NT2/D1 (cell line): ENCODE measurements at regions not wholly inside any gene's neighbourhood (a gene's known extent, or its start where the extent isn't known, plus 50 kb on each side); places are given as distances from the start of the nearest gene placed in this dataset.

Source experiments
- DNase-seq: peaks from one replicate; pipeline ENCODE4 v3.0.0-alpha.2; 2011; ENCODE audit warnings: low read depth, low spot score
- H3K27me3 ChIP-seq: 2 replicates; pipeline ENCODE4 v1.6.0; 2011; ENCODE audit warnings: mild to moderate bottlenecking; ENCODE audit not compliant: insufficient read length, insufficient read depth
- H3K36me3 ChIP-seq: 2 replicates; pipeline ENCODE4 v1.6.1; 2011; ENCODE audit warnings: mild to moderate bottlenecking, low read length, mixed read lengths; ENCODE audit not compliant: insufficient read depth, insufficient read length
- H3K4me1 ChIP-seq: 2 replicates; pipeline ENCODE4 v1.5.1; 2011; ENCODE audit not compliant: insufficient read depth, insufficient read length
- H3K4me3 ChIP-seq: 2 replicates; pipeline ENCODE4 v1.5.1; 2011; ENCODE audit warnings: low read depth; ENCODE audit not compliant: insufficient read length
- H3K9ac ChIP-seq: 2 replicates; pipeline ENCODE4 v1.6.0; 2011; ENCODE audit warnings: low read depth; ENCODE audit not compliant: insufficient read length
- H3K9me3 ChIP-seq: 2 replicates; pipeline ENCODE4 v1.5.1; 2011; ENCODE audit warnings: mild to moderate bottlenecking, low read length; ENCODE audit not compliant: insufficient read depth
- SUZ12 ChIP-seq: IDR thresholded peaks from 2 replicates; pipeline ENCODE4 v1.6.1; 2011; ENCODE audit not compliant: insufficient read length, insufficient read depth; ENCODE audit errors: extremely low read depth
- YY1 ChIP-seq: IDR thresholded peaks from 2 replicates; pipeline ENCODE4 v1.6.1; 2011; ENCODE audit not compliant: insufficient read length, insufficient read depth
- ZNF274 ChIP-seq: IDR thresholded peaks from 2 replicates; pipeline ENCODE4 v1.6.1; 2011; ENCODE audit warnings: mild to moderate bottlenecking, low read depth, low read length

GRCh38 chr10:42986633-42987032 is 90.2 kb upstream of the RET start:
- no peak for TF ChIP-seq SUZ12
- no peak for TF ChIP-seq ZNF274
- TF ChIP-seq YY1, result no peak
- no peak for DNase-seq
- Histone ChIP-seq H3K36me3 (no peaks in the 10 kb centered on the region), H3K9me3 (no peaks in the 10 kb centered on the region), H3K4me3 (no peak overlapping the region), H3K27me3 (no peaks in the 10 kb centered on the region), H3K9ac (no peak overlapping the region), H3K4me1 (no peaks in the 10 kb centered on the region)

- TF ChIP-seq SUZ12 (no peak), YY1 (no peak)
- Histone ChIP-seq H3K27me3 (no peaks in the 10 kb centered on the region), H3K9ac (no peak overlapping the region), H3K4me1 (peaks cover 1% of the 10 kb centered on the region), H3K36me3 (no peaks in the 10 kb centered on the region), H3K4me3 (no peak overlapping the region), H3K9me3 (no peaks in the 10 kb centered on the region)
- DNase-seq, result no peak
Measured at GRCh38 chr10:42987121-42987541, 89.7 kb upstream of the RET start.

- H3K4me3 ChIP-seq, result no peak overlapping the region
- no peak for DNase-seq
- no peaks in the 10 kb centered on the region for H3K9me3 ChIP-seq
- no peak for TF ChIP-seq YY1
- no peak for TF ChIP-seq SUZ12
- no peak for TF ChIP-seq ZNF274
- no peaks in the 10 kb centered on the region for H3K27me3 ChIP-seq
- H3K9ac ChIP-seq, result no peak overlapping the region
- H3K36me3 ChIP-seq, result no peaks in the 10 kb centered on the region
- H3K4me1 ChIP-seq, result peaks cover 1% of the 10 kb centered on the region
Measured at GRCh38 chr10:42987575-42987974, 89.3 kb upstream of the RET start.

DNA sequence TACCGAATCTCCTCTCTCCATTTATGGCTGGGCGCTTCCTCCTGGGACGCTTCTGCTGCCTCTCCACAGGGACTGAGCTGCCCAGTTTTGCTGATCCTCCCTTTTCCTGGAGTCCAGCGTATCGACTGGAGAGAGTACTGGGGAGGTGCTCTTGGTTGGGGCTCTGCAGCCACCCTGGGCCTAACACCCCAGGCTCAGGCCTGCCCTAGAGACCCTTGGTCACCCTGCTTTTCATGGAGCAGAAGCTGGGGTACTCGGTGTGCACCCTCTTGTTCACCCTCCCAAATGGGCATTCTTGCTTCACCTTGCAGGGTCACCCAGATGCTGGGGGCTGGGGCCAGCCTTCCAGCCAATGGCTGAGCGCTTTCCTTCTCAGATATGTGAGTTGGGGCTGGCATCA is 88.8 kb upstream of the RET start:
- TF ChIP-seq SUZ12 (no peak), ZNF274 (no peak), YY1 (no peak)
- Histone ChIP-seq H3K36me3 (no peaks in the 10 kb centered on the region), H3K4me3 (no peak overlapping the region), H3K4me1 (peaks cover 1% of the 10 kb centered on the region), H3K27me3 (no peaks in the 10 kb centered on the region), H3K9ac (no peak overlapping the region), H3K9me3 (no peaks in the 10 kb centered on the region)
- DNase-seq, result no peak

- Histone ChIP-seq H3K27me3 (no peaks in the 10 kb centered on the region), H3K4me1 (peaks cover 1% of the 10 kb centered on the region), H3K9me3 (no peaks in the 10 kb centered on the region), H3K4me3 (no peak overlapping the region), H3K9ac (no peak overlapping the region), H3K36me3 (no peaks in the 10 kb centered on the region)
- no peak for DNase-seq
- no peak for TF ChIP-seq ZNF274
- TF ChIP-seq YY1, result no peak
- TF ChIP-seq SUZ12, result no peak
Measured at GRCh38 chr10:42988517-42989395, 88.1 kb upstream of the RET start.

DNA sequence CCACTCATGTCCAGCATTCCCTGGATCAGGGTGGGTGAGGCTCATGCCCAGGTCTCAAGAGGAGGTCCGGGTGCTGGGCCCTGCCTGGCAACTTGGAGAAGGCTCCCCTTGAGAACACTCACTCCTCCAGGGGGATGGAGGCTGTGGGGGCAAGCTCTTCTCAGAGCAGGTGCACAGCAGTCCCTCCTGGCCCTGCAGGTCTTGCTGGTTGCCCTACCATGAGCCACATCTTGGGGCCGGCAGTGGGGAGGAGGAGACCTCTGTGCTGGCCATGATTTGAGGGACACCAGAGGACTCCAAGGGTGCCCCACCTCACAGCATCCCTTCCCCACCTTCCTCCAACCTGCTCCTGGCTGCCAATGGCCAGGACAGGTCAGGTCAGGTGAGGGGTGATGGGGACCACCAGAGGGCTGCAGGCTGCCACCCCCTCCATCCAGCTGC is 87.4 kb upstream of the RET start:
- no peaks in the 10 kb centered on the region for H3K9me3 ChIP-seq
- DNase-seq, result no peak
- no peak for TF ChIP-seq SUZ12
- no peak for TF ChIP-seq YY1
- TF ChIP-seq ZNF274, result no peak

DNA sequence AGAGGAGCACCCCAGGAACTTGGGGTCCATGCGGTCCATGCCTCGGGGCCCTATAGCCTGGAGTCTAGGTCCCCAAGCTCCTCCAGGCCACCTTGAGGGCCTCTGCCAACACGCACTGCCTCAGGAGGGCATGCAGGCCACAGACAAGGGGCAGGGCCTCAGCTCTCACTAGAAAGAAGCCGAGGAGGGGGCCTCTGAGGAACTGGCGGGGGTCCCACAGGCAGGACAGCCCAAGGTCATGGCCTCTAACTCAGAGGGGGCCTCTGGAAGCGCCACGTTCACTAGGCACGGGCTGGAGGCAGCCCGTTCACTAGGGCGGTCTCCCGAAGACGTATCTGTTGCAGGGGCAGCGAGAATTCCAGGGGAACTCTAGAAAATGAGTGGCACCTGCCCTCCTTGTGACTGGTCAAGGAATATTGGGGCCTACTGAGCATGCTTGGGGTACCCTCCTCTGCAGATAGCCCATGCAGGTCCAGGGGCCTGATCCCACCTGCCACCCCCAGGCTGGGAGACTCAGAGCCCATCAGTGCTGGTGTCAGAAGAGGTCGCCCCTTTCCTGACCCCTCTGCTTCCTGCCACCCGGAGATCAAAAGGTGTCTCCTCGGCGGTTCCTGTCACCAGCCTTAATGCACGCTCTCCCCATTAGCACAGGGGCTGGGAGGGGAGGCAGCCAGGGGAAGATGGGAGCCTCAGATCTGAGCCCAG is 86.7 kb upstream of the RET start:
- no peak for TF ChIP-seq SUZ12
- H3K9ac ChIP-seq, result no peak overlapping the region
- no peak for DNase-seq

More for the DNA sequence above, 87.4 kb upstream of the RET start:
- Histone ChIP-seq H3K27me3 (no peaks in the 10 kb centered on the region), H3K4me1 (peaks cover 1% of the 10 kb centered on the region), H3K9ac (no peak overlapping the region), H3K4me3 (no peak overlapping the region), H3K36me3 (no peaks in the 10 kb centered on the region)

More for the DNA sequence above, 86.7 kb upstream of the RET start:
- no peaks in the 10 kb centered on the region for H3K9me3 ChIP-seq
- no peak overlapping the region for H3K4me3 ChIP-seq
- H3K4me1 ChIP-seq, result peaks cover 1% of the 10 kb centered on the region
- H3K36me3 ChIP-seq, result no peaks in the 10 kb centered on the region
- no peaks in the 10 kb centered on the region for H3K27me3 ChIP-seq
